H9 (cell line): ENCODE measurements at regions not wholly inside any gene's neighbourhood (a gene's known extent, or its start where the extent isn't known, plus 50 kb on each side); places are given as distances from the start of the nearest gene placed in this dataset.

Experiments used
- DNase-seq: peaks from one replicate; pipeline ENCODE4 v3.0.0-alpha.2; 2017
- H2AFZ ChIP-seq: one replicate; pipeline ENCODE4 v1.6.1; 2013; ENCODE audit warnings: mild to moderate bottlenecking, low read length, control low read depth, moderate library complexity
- H2AK5ac ChIP-seq: 2 replicates; pipeline ENCODE4 v1.6.1; 2013; ENCODE audit warnings: low read length, control low read depth, mixed read lengths; ENCODE audit not compliant: insufficient read length
- H2BK120ac ChIP-seq: one replicate; pipeline ENCODE4 v1.6.1; 2013; ENCODE audit warnings: low read depth, mild to moderate bottlenecking, low read length, control low read depth, inconsistent platforms; ENCODE audit not compliant: poor library complexity, severe bottlenecking
- H2BK12ac ChIP-seq: 2 replicates; pipeline ENCODE4 v1.6.1; 2013; ENCODE audit warnings: low read length, control low read depth, mixed read lengths, low read depth; ENCODE audit not compliant: insufficient read length
- H2BK15ac ChIP-seq: 2 replicates; pipeline ENCODE4 v1.6.1; 2013; ENCODE audit warnings: low read depth, low read length, control low read depth
- H2BK20ac ChIP-seq: one replicate; pipeline ENCODE4 v1.6.1; 2013; ENCODE audit warnings: low read depth, mild to moderate bottlenecking, low read length, control low read depth, inconsistent platforms; ENCODE audit not compliant: poor library complexity, severe bottlenecking
- H2BK5ac ChIP-seq: 2 replicates; pipeline ENCODE4 v1.6.1; 2013; ENCODE audit warnings: low read length, control low read depth, mixed read lengths; ENCODE audit not compliant: insufficient read length
- H3K14ac ChIP-seq: 2 replicates; pipeline ENCODE4 v1.6.1; 2013; ENCODE audit warnings: low read length, control low read depth; ENCODE audit not compliant: insufficient read depth
- H3K18ac ChIP-seq: 2 replicates; pipeline ENCODE4 v1.6.1; 2013; ENCODE audit warnings: low read depth, mild to moderate bottlenecking, mixed read lengths, low read length, control low read depth; ENCODE audit not compliant: insufficient read length
- H3K23ac ChIP-seq: 2 replicates; pipeline ENCODE4 v1.6.1; 2013; ENCODE audit warnings: low read length, control low read depth, mixed read lengths, low read depth; ENCODE audit not compliant: insufficient read length
- H3K23me2 ChIP-seq: 2 replicates; pipeline ENCODE4 v1.6.1; 2013; ENCODE audit warnings: low read depth, mild to moderate bottlenecking, mixed read lengths, low read length, control low read depth; ENCODE audit not compliant: insufficient read length, poor library complexity, severe bottlenecking
- H3K27ac ChIP-seq: 2 replicates; pipeline ENCODE4 v1.5.1; 2013; ENCODE audit warnings: low read length, control low read depth, mixed read lengths, low read depth; ENCODE audit not compliant: insufficient read length
- H3K27me3 ChIP-seq: 2 replicates; pipeline ENCODE4 v1.6.1; 2013; ENCODE audit warnings: low read length, control low read depth, inconsistent platforms; ENCODE audit not compliant: insufficient read depth
- H3K4ac ChIP-seq: 2 replicates; pipeline ENCODE4 v1.6.1; 2013; ENCODE audit warnings: low read depth, mild to moderate bottlenecking, control low read depth, inconsistent platforms, low read length, moderate library complexity
- H3K4me1 ChIP-seq: 2 replicates; pipeline ENCODE4 v1.6.1; 2013; ENCODE audit warnings: low read length, control low read depth, inconsistent platforms; ENCODE audit not compliant: insufficient read depth
- H3K4me2 ChIP-seq: 2 replicates; pipeline ENCODE4 v1.6.1; 2013; ENCODE audit warnings: low read length, control low read depth, mixed read lengths; ENCODE audit not compliant: insufficient read length, insufficient read depth
- H3K56ac ChIP-seq: 2 replicates; pipeline ENCODE4 v1.6.1; 2013; ENCODE audit warnings: low read depth, mild to moderate bottlenecking, mixed read lengths, low read length, control low read depth; ENCODE audit not compliant: insufficient read length
- H3K79me1 ChIP-seq: 2 replicates; pipeline ENCODE4 v1.6.1; 2013; ENCODE audit warnings: low read depth, mild to moderate bottlenecking, moderate library complexity, low read length, control low read depth, inconsistent platforms; ENCODE audit not compliant: insufficient read depth, poor library complexity, severe bottlenecking
- H3K79me2 ChIP-seq: 2 replicates; pipeline ENCODE4 v1.6.1; 2013; ENCODE audit warnings: low read length, control low read depth, inconsistent platforms; ENCODE audit not compliant: insufficient read depth
- H3K9ac ChIP-seq: 2 replicates; pipeline ENCODE4 v1.6.1; 2013; ENCODE audit warnings: low read length, control low read depth, mixed read lengths; ENCODE audit not compliant: insufficient read length; ENCODE audit errors: extremely low read depth
- H3K9me3 ChIP-seq: one replicate; pipeline ENCODE4 v1.6.1; 2013; ENCODE audit warnings: low read depth, low read length, inconsistent platforms; ENCODE audit not compliant: control insufficient read depth
- H3T11ph ChIP-seq: one replicate; pipeline ENCODE4 v1.6.1; 2013; ENCODE audit warnings: mild to moderate bottlenecking, low read length, control low read depth, inconsistent platforms
- H4K20me1 ChIP-seq: one replicate; pipeline ENCODE4 v1.6.1; 2013; ENCODE audit not compliant: control insufficient read depth, insufficient read length, insufficient read depth
- H4K5ac ChIP-seq: 2 replicates; pipeline ENCODE4 v1.6.1; 2013; ENCODE audit warnings: low read depth, mild to moderate bottlenecking, mixed read lengths, low read length, control low read depth; ENCODE audit not compliant: insufficient read length
- H4K8ac ChIP-seq: replicated peaks from 2 replicates; pipeline ENCODE4 v1.6.1; 2013; ENCODE audit warnings: low read length, control low read depth, mixed read lengths, low read depth; ENCODE audit not compliant: insufficient read length
- H4K91ac ChIP-seq: 2 replicates; pipeline ENCODE4 v1.6.1; 2013; ENCODE audit warnings: low read depth, mild to moderate bottlenecking, moderate library complexity, mixed read lengths, low read length, control low read depth; ENCODE audit not compliant: insufficient read length
- H3K27ac Mint-ChIP-seq, 3 experiments: 2 replicates in 2 of 3; 3 replicates in 1 of 3; pipeline ENCODE4 v1.8.0; 2020 to 2021; ENCODE audit warnings: mixed read lengths in 3 of 3, mild to moderate bottlenecking in 1 of 3, moderate library complexity in 1 of 3
- H3K27me3 Mint-ChIP-seq: 2 replicates; pipeline ENCODE4 v1.8.0; 2021; ENCODE audit warnings: low read depth, mild to moderate bottlenecking, moderate library complexity, mixed read lengths
- H3K36me3 Mint-ChIP-seq, 3 experiments: 2 replicates in 2 of 3; 3 replicates in 1 of 3; pipeline ENCODE4 v1.8.0; 2020 to 2021; ENCODE audit warnings: low read depth in 3 of 3, mixed read lengths in 3 of 3; ENCODE audit not compliant: insufficient read depth in 1 of 3
- H3K4me1 Mint-ChIP-seq, 2 experiments: 2 replicates each; pipeline ENCODE4 v1.8.0; 2020; ENCODE audit warnings: mixed read lengths in 2 of 2
- H3K4me3 Mint-ChIP-seq, 2 experiments: 2 replicates in 1 of 2; 3 replicates in 1 of 2; pipeline ENCODE4 v1.8.0; 2020 to 2021; ENCODE audit warnings: mild to moderate bottlenecking in 2 of 2, mixed read lengths in 2 of 2, moderate library complexity in 1 of 2
- H3K9me3 Mint-ChIP-seq, 2 experiments: 2 replicates in 1 of 2; 3 replicates in 1 of 2; pipeline ENCODE4 v1.8.0; 2020; ENCODE audit warnings: mild to moderate bottlenecking in 2 of 2, mixed read lengths in 2 of 2, moderate library complexity in 1 of 2
- CTCF ChIP-seq: fragments of 200-600 bp; sonication (generic); conservative IDR thresholded peaks from 3 replicates; pipeline ENCODE4 v1.8.0; 2021; ENCODE audit warnings: antibody characterized with exemption, mild to moderate bottlenecking
- WGBS: extraction: QIAGEN DNeasy Blood & Tissue Kit; methylation state at CpG from one replicate; pipeline ENCODE4 v1.1.7; 2013; ENCODE audit warnings: missing lambda C conversion rate, low lambda C conversion rate, mixed read lengths; ENCODE audit not compliant: insufficient read length; ENCODE audit errors: extremely low coverage; 5-methylcytosine and 5-hydroxymethylcytosine counted together

GRCh38 chr6:51093871-51094270 is 275.2 kb downstream of the TFAP2B start:
- Histone ChIP-seq H3K14ac (no peak overlapping the region), H3T11ph (no peak overlapping the region), H3K18ac (no peak overlapping the region), H3K9ac (no peak overlapping the region), H4K20me1 (no peaks in the 10 kb centered on the region), H2BK15ac (no peak overlapping the region), H2BK5ac (no peak overlapping the region), H3K4me1 (no peaks in the 10 kb centered on the region), H3K27me3 (no peaks in the 10 kb centered on the region), H2BK12ac (no peak overlapping the region), H4K91ac (no peak overlapping the region), H3K56ac (no peak overlapping the region), H3K79me1 (no peaks in the 10 kb centered on the region), H3K23ac (no peak overlapping the region), H2BK120ac (no peak overlapping the region), H3K9me3 (no peaks in the 10 kb centered on the region), H3K23me2 (no peaks in the 10 kb centered on the region), H2AFZ (no peak overlapping the region), H3K27ac (no peak overlapping the region), H4K8ac (no peak overlapping the region), H4K5ac (no peak overlapping the region), H3K79me2 (no peaks in the 10 kb centered on the region), H2AK5ac (no peak overlapping the region), H3K4me2 (no peak overlapping the region), H2BK20ac (no peak overlapping the region), H3K4ac (no peak overlapping the region)
- Mint-ChIP-seq H3K27ac (no peak overlapping the region), H3K36me3 (peaks cover 1 to 7% (median 2%) of the 10 kb centered on the region in 3 experiments; a peak in 4 of 7 replicates), H3K4me1 (no peaks in the 10 kb centered on the region), H3K27me3 (no peaks in the 10 kb centered on the region), H3K9me3 (peaks cover 12 to 14% of the 10 kb centered on the region in 2 experiments), H3K4me3 (no peak overlapping the region)
- TF ChIP-seq CTCF, result no peak
- no CpG with 5 or more reads among the region's 3 CpGs for WGBS
- DNase-seq, result no peak
